Transverse colon (tissue), 4 donors: ENCODE measurements at regions not wholly inside any gene's neighbourhood (a gene's known extent, or its start where the extent isn't known, plus 50 kb on each side); places are given as distances from the start of the nearest gene placed in this dataset.

Source experiments
- DNase-seq: peaks from one replicate; pipeline ENCODE4 v3.0.0-alpha.2; 2019
- H3K27ac ChIP-seq, 4 donors: fragments of 200-600 bp; sonication (generic); 2 replicates each; pipeline ENCODE4 v1.5.1; 2016 to 2018; ENCODE audit warnings: inconsistent platforms in 4 of 4
- H3K27me3 ChIP-seq: fragments of 200-600 bp; sonication (generic); 2 replicates; pipeline ENCODE4 v1.5.1; 2017; ENCODE audit warnings: inconsistent platforms
- H3K36me3 ChIP-seq, 4 donors: fragments of 200-600 bp; sonication (generic); 2 replicates each; pipeline ENCODE4 v1.5.1; 2017 to 2019; ENCODE audit warnings: inconsistent platforms in 4 of 4
- H3K4me1 ChIP-seq, 4 donors: fragments of 200-600 bp; sonication (generic); 2 replicates each; pipeline ENCODE4 v1.5.1; 2017 to 2020; ENCODE audit warnings: inconsistent platforms in 4 of 4
- H3K4me3 ChIP-seq, 4 donors: fragments of 200-600 bp; sonication (generic); 1 replicate in 1 of 4; 2 replicates in 3 of 4; pipeline versions ENCODE4 v1.5.1 to v1.6.1; 2017 to 2019; ENCODE audit warnings: inconsistent platforms in 4 of 4
- H3K9me3 ChIP-seq, 2 donors: fragments of 200-600 bp; sonication (generic); 2 replicates each; pipeline ENCODE4 v1.5.1; 2017 to 2019; ENCODE audit warnings: inconsistent platforms in 2 of 2
- CTCF ChIP-seq, 5 experiments: fragments of 200-600 bp in 3 of 5; fragments of 450-650 bp in 2 of 5; sonication (generic) in 3 of 5; IDR thresholded peaks; 1 replicate in 2 of 5; 2 replicates in 3 of 5; pipeline ENCODE4 v1.5.1; 2016 to 2017; ENCODE audit warnings: antibody characterized with exemption in 5 of 5, inconsistent platforms in 3 of 5, mild to moderate bottlenecking in 2 of 5, moderate library complexity in 1 of 5
- EP300 ChIP-seq: sonication (generic); formaldehyde crosslinking; IDR thresholded peaks from one replicate; pipeline ENCODE4 v1.6.1; 2017; ENCODE audit warnings: antibody characterized with exemption, low read depth
- POLR2A ChIP-seq: fragments of 450-650 bp; IDR thresholded peaks from one replicate; pipeline ENCODE4 v1.6.1; 2016; ENCODE audit warnings: antibody characterized with exemption, mild to moderate bottlenecking, moderate library complexity
- POLR2AphosphoS5 ChIP-seq, 3 donors: sonication (generic); formaldehyde crosslinking; IDR thresholded peaks; one replicate each; pipeline ENCODE4 v1.6.1; 2016; ENCODE audit warnings: antibody characterized with exemption in 3 of 3
- WGBS, 2 donors: methylation state at CpG; one replicate each; pipeline ENCODE4 v1.1.5; 2018; ENCODE audit warnings: low coverage in 1 of 2; 5-methylcytosine and 5-hydroxymethylcytosine counted together
- in situ Hi-C, 4 donors: fragments of 200-750 bp; cut with MboI; loops; one replicate each; pipeline versions ENCODE4 v1.15.0 to v1.15.1; 2017; ENCODE audit warnings: low sequenced_read_pairs in 3 of 4, low pct_ligation_motif_present in 1 of 4, low pct_unique_long_range_greater_than_20kb in 1 of 4
- intact Hi-C: fragments of 100-400 bp; cut with DNase I; formaldehyde crosslinking; loops from one replicate; pipeline ENCODE4 v1.15.1; 2023; ENCODE audit warnings: low total_unique reads

GRCh38 chr5:162466011-162466410 lies 398.4 kb downstream of the GABRG2 start:
- Histone ChIP-seq H3K27ac (no peak overlapping the region), H3K27me3 (no peaks in the 10 kb centered on the region), H3K9me3 (no peaks in the 10 kb centered on the region), H3K4me3 (no peak overlapping the region), H3K4me1 (no peaks in the 10 kb centered on the region), H3K36me3 (no peaks in the 10 kb centered on the region)
- intact Hi-C loops, result no loop called here
- in situ Hi-C loops, result no loop called here
- DNase-seq, result no peak
- TF ChIP-seq EP300 (no peak), CTCF (IDR thresholded peaks at IDR 0.05) (no peak), POLR2A (no peak), POLR2AphosphoS5 (IDR thresholded peaks at IDR 0.05) (no peak)
- 45 to 67% methylated on average over 1 of the region's 1 CpG for WGBS, 2 donors

GRCh38 chr5:162473041-162473714 lies 405.6 kb downstream of the GABRG2 start:
- WGBS, 2 donors, result 61 to 100% methylated on average over 1 to 2 of the region's 2 CpGs
- DNase-seq, result no peak
- Histone ChIP-seq H3K4me3 (no peak overlapping the region), H3K9me3 (no peaks in the 10 kb centered on the region), H3K27ac (no peak overlapping the region), H3K4me1 (no peaks in the 10 kb centered on the region), H3K36me3 (no peaks in the 10 kb centered on the region), H3K27me3 (no peaks in the 10 kb centered on the region)
- in situ Hi-C loops, result no loop called here
- TF ChIP-seq CTCF (IDR thresholded peaks at IDR 0.05) (no peak), POLR2AphosphoS5 (IDR thresholded peaks at IDR 0.05) (no peak), EP300 (no peak), POLR2A (no peak)
- intact Hi-C loops, result no loop called here

GRCh38 chr5:162474239-162474638 lies 406.7 kb downstream of the GABRG2 start:
- in situ Hi-C loops, result no loop called here
- no peak for DNase-seq
- no peak overlapping the region for H3K27ac ChIP-seq

GRCh38 chr5:162484095-162484494 lies 416.5 kb downstream of the GABRG2 start:
- H3K4me1 ChIP-seq, result no peaks in the 10 kb centered on the region
- intact Hi-C loops, result no loop called here
- no peaks in the 10 kb centered on the region for H3K27me3 ChIP-seq
- WGBS, 2 donors, result 94 to 95% methylated on average over 6 of the region's 6 CpGs
- DNase-seq, result no peak
- H3K27ac ChIP-seq, result no peak overlapping the region
- no peak overlapping the region for H3K4me3 ChIP-seq
- in situ Hi-C loops, result no loop called here
- TF ChIP-seq CTCF (IDR thresholded peaks at IDR 0.05), result no peak
- TF ChIP-seq POLR2AphosphoS5 (IDR thresholded peaks at IDR 0.05), result no peak
- TF ChIP-seq EP300, result no peak
- no peak for TF ChIP-seq POLR2A
- H3K9me3 ChIP-seq, result no peaks in the 10 kb centered on the region
- H3K36me3 ChIP-seq, result no peaks in the 10 kb centered on the region

More at GRCh38 chr5:162474239-162474638, 406.7 kb downstream of the GABRG2 start:
- H3K4me1 ChIP-seq, result no peaks in the 10 kb centered on the region
- no peak overlapping the region for H3K4me3 ChIP-seq
- no peaks in the 10 kb centered on the region for H3K9me3 ChIP-seq
- intact Hi-C loops, result no loop called here
- no peaks in the 10 kb centered on the region for H3K36me3 ChIP-seq
- no peaks in the 10 kb centered on the region for H3K27me3 ChIP-seq
- TF ChIP-seq EP300 (no peak), POLR2A (no peak), POLR2AphosphoS5 (IDR thresholded peaks at IDR 0.05) (no peak), CTCF (IDR thresholded peaks at IDR 0.05) (no peak)
